ENCODE measurements at regions not wholly inside any gene's neighbourhood (a gene's known extent, or its start where the extent isn't known, plus 50 kb on each side); places are given as distances from the start of the nearest gene placed in this dataset.

GRCh38 chr18:8974696-8975095, 127.8 kb upstream of the NDUFV2 start:
- intact Hi-C loops (cut with DNase I; ENCODE audit: low total_unique reads), result no loop called here
- DNase-seq, result no peak

GRCh38 chr18:8975624-8976023, 126.9 kb upstream of the NDUFV2 start:
- Histone ChIP-seq H3K4me1 (no peaks in the 10 kb centered on the region), H3K9me3 (no peaks in the 10 kb centered on the region), H3K4me3 (no peak overlapping the region), H3K27me3 (no peaks in the 10 kb centered on the region), H3K36me3 (ENCODE audit: low read depth, missing control alignments) (no peaks in the 10 kb centered on the region), H3K27ac (no peak overlapping the region)
- DNase-seq, result no peak
- 66 to 73% methylated on average over 7 of the region's 7 CpGs for WGBS, 2 donors
- intact Hi-C loops (cut with DNase I; ENCODE audit: low total_unique reads), result no loop called here
- TF ChIP-seq POLR2A (IDR thresholded peaks at IDR 0.05), result no peak
- TF ChIP-seq, protein P1, sequence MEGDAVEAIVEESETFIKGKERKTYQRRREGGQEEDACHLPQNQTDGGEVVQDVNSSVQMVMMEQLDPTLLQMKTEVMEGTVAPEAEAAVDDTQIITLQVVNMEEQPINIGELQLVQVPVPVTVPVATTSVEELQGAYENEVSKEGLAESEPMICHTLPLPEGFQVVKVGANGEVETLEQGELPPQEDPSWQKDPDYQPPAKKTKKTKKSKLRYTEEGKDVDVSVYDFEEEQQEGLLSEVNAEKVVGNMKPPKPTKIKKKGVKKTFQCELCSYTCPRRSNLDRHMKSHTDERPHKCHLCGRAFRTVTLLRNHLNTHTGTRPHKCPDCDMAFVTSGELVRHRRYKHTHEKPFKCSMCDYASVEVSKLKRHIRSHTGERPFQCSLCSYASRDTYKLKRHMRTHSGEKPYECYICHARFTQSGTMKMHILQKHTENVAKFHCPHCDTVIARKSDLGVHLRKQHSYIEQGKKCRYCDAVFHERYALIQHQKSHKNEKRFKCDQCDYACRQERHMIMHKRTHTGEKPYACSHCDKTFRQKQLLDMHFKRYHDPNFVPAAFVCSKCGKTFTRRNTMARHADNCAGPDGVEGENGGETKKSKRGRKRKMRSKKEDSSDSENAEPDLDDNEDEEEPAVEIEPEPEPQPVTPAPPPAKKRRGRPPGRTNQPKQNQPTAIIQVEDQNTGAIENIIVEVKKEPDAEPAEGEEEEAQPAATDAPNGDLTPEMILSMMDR (IDR thresholded peaks at IDR 0.05), result no peak

More at GRCh38 chr18:8974696-8975095, 127.8 kb upstream of the NDUFV2 start:
- no peak overlapping the region for H3K27ac ChIP-seq
- H3K36me3 ChIP-seq (ENCODE audit: low read depth, missing control alignments), result no peaks in the 10 kb centered on the region
- no peak overlapping the region for H3K4me3 ChIP-seq
- 48 to 75% methylated on average over 2 of the region's 2 CpGs for WGBS, 2 donors
- H3K9me3 ChIP-seq, result no peaks in the 10 kb centered on the region
- H3K4me1 ChIP-seq, result no peaks in the 10 kb centered on the region
- TF ChIP-seq, protein P1 (IDR thresholded peaks at IDR 0.05), result no peak
- no peaks in the 10 kb centered on the region for H3K27me3 ChIP-seq

GRCh38 chr18:8976606-8977005, 125.9 kb upstream of the NDUFV2 start:
- Histone ChIP-seq H3K4me3 (no peak overlapping the region), H3K27ac (no peak overlapping the region), H3K4me1 (no peaks in the 10 kb centered on the region), H3K27me3 (no peaks in the 10 kb centered on the region), H3K36me3 (ENCODE audit: low read depth, missing control alignments) (no peaks in the 10 kb centered on the region), H3K9me3 (no peaks in the 10 kb centered on the region)
- TF ChIP-seq, protein P1 (IDR thresholded peaks at IDR 0.05), result no peak
- no peak for TF ChIP-seq POLR2A (IDR thresholded peaks at IDR 0.05)
- 95 to 98% methylated on average over 3 of the region's 3 CpGs for WGBS, 2 donors
- no peak for DNase-seq
- intact Hi-C loops (cut with DNase I; ENCODE audit: low total_unique reads), result no loop called here

GRCh38 chr18:8977166-8977565, 125.3 kb upstream of the NDUFV2 start:
- TF ChIP-seq POLR2A (IDR thresholded peaks at IDR 0.05), result no peak
- TF ChIP-seq, protein P1 (IDR thresholded peaks at IDR 0.05), result no peak
- Histone ChIP-seq H3K27ac (no peak overlapping the region), H3K4me1 (no peaks in the 10 kb centered on the region), H3K9me3 (no peaks in the 10 kb centered on the region), H3K4me3 (no peak overlapping the region), H3K27me3 (no peaks in the 10 kb centered on the region), H3K36me3 (ENCODE audit: low read depth, missing control alignments) (no peaks in the 10 kb centered on the region)
- no peak for DNase-seq
- intact Hi-C loops (cut with DNase I; ENCODE audit: low total_unique reads), result no loop called here

DNA sequence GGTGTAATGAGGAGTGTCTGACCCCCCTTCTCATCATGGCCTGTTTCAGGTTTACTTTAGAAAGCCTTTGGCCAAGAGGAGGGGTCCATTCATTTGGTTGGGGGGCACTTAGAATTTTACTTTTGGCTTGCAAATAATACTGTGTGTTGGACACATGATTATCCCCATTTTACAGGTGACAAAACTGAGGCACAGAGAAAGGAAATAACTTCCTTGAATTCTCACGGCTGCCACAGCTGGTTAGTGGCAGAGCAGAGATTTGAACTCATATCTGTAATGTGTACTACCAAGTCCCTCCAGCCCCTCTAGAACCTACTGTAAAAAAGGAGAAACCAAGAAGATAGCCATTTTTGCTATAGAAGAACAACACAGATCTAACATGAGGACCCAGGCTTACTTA, 124.8 kb upstream of the NDUFV2 start:
- TF ChIP-seq, protein P1 (IDR thresholded peaks at IDR 0.05), result no peak
- no peak for TF ChIP-seq POLR2A (IDR thresholded peaks at IDR 0.05)
- H3K27me3 ChIP-seq, result no peaks in the 10 kb centered on the region
- H3K27ac ChIP-seq, result no peak overlapping the region
- no peak overlapping the region for H3K4me3 ChIP-seq
- 89 to 95% methylated on average over 1 of the region's 1 CpG for WGBS, 2 donors
- no peaks in the 10 kb centered on the region for H3K4me1 ChIP-seq
- intact Hi-C loops (cut with DNase I; ENCODE audit: low total_unique reads), result no loop called here
- H3K9me3 ChIP-seq, result no peaks in the 10 kb centered on the region
- H3K36me3 ChIP-seq (ENCODE audit: low read depth, missing control alignments), result no peaks in the 10 kb centered on the region
- DNase-seq, result no peak

All from testis (tissue), 2 donors.